Neural progenitor cell (in vitro differentiated cells): ENCODE measurements at regions not wholly inside any gene's neighbourhood (a gene's known extent, or its start where the extent isn't known, plus 50 kb on each side); places are given as distances from the start of the nearest gene placed in this dataset.
A peak's percentile ranks its signal among the peaks of the same experiment; 100 is the strongest.

Source experiments
- DNase-seq: peaks from one replicate; pipeline ENCODE4 v3.0.0-alpha.2; 2016; ENCODE audit warnings: low spot score
- H2AFZ ChIP-seq: fragments of 200-600 bp; sonication (generic); replicated peaks from 2 replicates; pipeline ENCODE4 v1.6.1; 2016; ENCODE audit warnings: antibody characterized with exemption
- H3F3A ChIP-seq: fragments of 200-600 bp; sonication (generic); 2 replicates; pipeline ENCODE4 v1.6.1; 2016; ENCODE audit warnings: antibody characterized with exemption, low read depth
- H3K27ac ChIP-seq: fragments of 200-600 bp; sonication (generic); 2 replicates; pipeline ENCODE4 v1.5.1; 2016; ENCODE audit warnings: mild to moderate bottlenecking
- H3K27me3 ChIP-seq: fragments of 200-600 bp; sonication (generic); 2 replicates; pipeline ENCODE4 v1.6.1; 2016; ENCODE audit warnings: mild to moderate bottlenecking, moderate library complexity
- H3K36me3 ChIP-seq: fragments of 200-600 bp; sonication (generic); 2 replicates; pipeline ENCODE4 v1.5.1; 2016
- H3K4me1 ChIP-seq: fragments of 200-600 bp; sonication (generic); 2 replicates; pipeline ENCODE4 v1.6.1; 2016; ENCODE audit warnings: mixed run types
- H3K4me2 ChIP-seq: fragments of 200-600 bp; sonication (generic); 2 replicates; pipeline ENCODE4 v1.6.1; 2016
- H3K4me3 ChIP-seq: fragments of 200-600 bp; sonication (generic); 2 replicates; pipeline ENCODE4 v1.5.1; 2016
- H3K79me2 ChIP-seq: fragments of 200-600 bp; sonication (generic); 2 replicates; pipeline ENCODE4 v1.6.1; 2016; ENCODE audit warnings: low read depth
- H3K9ac ChIP-seq: fragments of 200-600 bp; sonication (generic); 2 replicates; pipeline ENCODE4 v1.6.1; 2016
- H3K9me3 ChIP-seq: fragments of 200-600 bp; sonication (generic); 2 replicates; pipeline ENCODE4 v1.5.1; 2016; ENCODE audit warnings: low read depth
- H4K20me1 ChIP-seq: fragments of 200-600 bp; sonication (generic); 2 replicates; pipeline ENCODE4 v1.6.1; 2016; ENCODE audit warnings: low read depth
- H3K27ac Mint-ChIP-seq: 3 replicates; pipeline ENCODE4 v1.8.0; 2021; ENCODE audit warnings: mixed read lengths
- H3K27me3 Mint-ChIP-seq: 2 replicates; pipeline ENCODE4 v1.8.0; 2022; ENCODE audit warnings: low read depth, mild to moderate bottlenecking, inconsistent platforms, moderate library complexity, mixed read lengths; ENCODE audit not compliant: insufficient read depth
- H3K36me3 Mint-ChIP-seq: 3 replicates; pipeline ENCODE4 v1.8.0; 2021; ENCODE audit warnings: mixed read lengths
- H3K4me1 Mint-ChIP-seq: 3 replicates; pipeline ENCODE4 v1.8.0; 2021; ENCODE audit warnings: mixed read lengths
- H3K4me3 Mint-ChIP-seq: 3 replicates; pipeline ENCODE4 v1.8.0; 2021; ENCODE audit warnings: mild to moderate bottlenecking, moderate library complexity, mixed read lengths
- H3K9me3 Mint-ChIP-seq: 3 replicates; pipeline ENCODE4 v1.8.0; 2020; ENCODE audit warnings: mixed read lengths
- CTCF ChIP-seq: fragments of 200-600 bp; sonication (generic); IDR thresholded peaks from 2 replicates; pipeline ENCODE4 v1.5.1; 2017; ENCODE audit warnings: antibody characterized with exemption, mild to moderate bottlenecking
- EZH2 ChIP-seq: fragments of 200-600 bp; sonication (generic); IDR thresholded peaks from 2 replicates; pipeline ENCODE4 v1.6.1; 2017; ENCODE audit warnings: antibody characterized with exemption, mild to moderate bottlenecking, moderate library complexity
- EZH2phosphoT487 ChIP-seq: fragments of 200-600 bp; sonication (generic); IDR thresholded peaks from 2 replicates; pipeline ENCODE4 v1.6.1; 2017; ENCODE audit warnings: antibody characterized with exemption

DNA sequence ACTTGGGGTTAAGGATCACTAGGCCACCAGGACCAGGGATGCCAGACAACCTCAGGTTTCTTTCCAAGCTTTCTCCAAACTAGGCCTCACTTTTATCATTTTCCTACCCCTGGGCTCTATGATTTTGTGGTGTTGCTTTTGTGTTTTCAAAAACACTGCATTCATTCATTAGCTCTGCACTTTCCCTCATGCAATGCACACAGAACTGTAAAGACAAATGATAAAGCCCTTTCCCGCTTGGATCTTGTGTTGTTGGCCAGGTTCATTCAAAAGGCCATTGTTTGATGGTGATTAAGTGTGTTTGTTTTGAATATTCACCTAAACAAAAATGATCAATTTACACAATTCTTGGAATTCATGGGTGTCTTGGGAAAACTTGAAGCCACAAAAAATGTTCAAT is 210.7 kb upstream of the TNP1 start:
- Histone ChIP-seq H3K36me3 (no peaks in the 10 kb centered on the region), H3K27ac (no peak overlapping the region), H3K4me1 (peaks cover 8% of the 10 kb centered on the region), H3K27me3 (no peaks in the 10 kb centered on the region), H3K9me3 (no peaks in the 10 kb centered on the region), H3F3A (peaks cover 7% of the 10 kb centered on the region), H3K4me3 (no peak overlapping the region), H2AFZ (no peak overlapping the region), H3K79me2 (no peaks in the 10 kb centered on the region), H3K9ac (no peak overlapping the region), H4K20me1 (no peaks in the 10 kb centered on the region), H3K4me2 (no peak overlapping the region)
- H3K27ac Mint-ChIP-seq = no peak overlapping the region
- no peak for DNase-seq
- no peaks in the 10 kb centered on the region for H3K36me3 Mint-ChIP-seq
- peaks cover 11% of the 10 kb centered on the region for H3K4me1 Mint-ChIP-seq
- no peak for TF ChIP-seq CTCF
- no peak for TF ChIP-seq EZH2phosphoT487
- TF ChIP-seq EZH2 = no peak
- no peak overlapping the region for H3K4me3 Mint-ChIP-seq
- peaks cover 11% of the 10 kb centered on the region for H3K27me3 Mint-ChIP-seq
- peaks cover 7% of the 10 kb centered on the region for H3K9me3 Mint-ChIP-seq

- no peak overlapping the region for H3K4me3 ChIP-seq
- no peaks in the 10 kb centered on the region for H3K36me3 Mint-ChIP-seq
- H2AFZ ChIP-seq = no peak overlapping the region
- H3K9me3 ChIP-seq = no peaks in the 10 kb centered on the region
- H3F3A ChIP-seq = peaks cover 7% of the 10 kb centered on the region
- no peaks in the 10 kb centered on the region for H3K79me2 ChIP-seq
- no peak overlapping the region for H3K9ac ChIP-seq
- no peak overlapping the region for H3K4me3 Mint-ChIP-seq
- H3K27me3 ChIP-seq = no peaks in the 10 kb centered on the region
- peaks cover 14% of the 10 kb centered on the region for H3K27me3 Mint-ChIP-seq
- H3K36me3 ChIP-seq = no peaks in the 10 kb centered on the region
- peaks cover 5% of the 10 kb centered on the region for H3K4me1 Mint-ChIP-seq
- no peaks in the 10 kb centered on the region for H4K20me1 ChIP-seq
- no peak overlapping the region for H3K4me2 ChIP-seq
- H3K27ac Mint-ChIP-seq = peak overlapping the region; percentile 22
- no peak for DNase-seq
- TF ChIP-seq EZH2phosphoT487 = no peak
- TF ChIP-seq CTCF = no peak
- no peak for TF ChIP-seq EZH2
- H3K4me1 ChIP-seq = peaks cover 4% of the 10 kb centered on the region
- peaks cover 7% of the 10 kb centered on the region for H3K9me3 Mint-ChIP-seq
- H3K27ac ChIP-seq = no peak overlapping the region
Measured at GRCh38 chr2:217070043-217070430, 210.2 kb upstream of the TNP1 start.

DNA sequence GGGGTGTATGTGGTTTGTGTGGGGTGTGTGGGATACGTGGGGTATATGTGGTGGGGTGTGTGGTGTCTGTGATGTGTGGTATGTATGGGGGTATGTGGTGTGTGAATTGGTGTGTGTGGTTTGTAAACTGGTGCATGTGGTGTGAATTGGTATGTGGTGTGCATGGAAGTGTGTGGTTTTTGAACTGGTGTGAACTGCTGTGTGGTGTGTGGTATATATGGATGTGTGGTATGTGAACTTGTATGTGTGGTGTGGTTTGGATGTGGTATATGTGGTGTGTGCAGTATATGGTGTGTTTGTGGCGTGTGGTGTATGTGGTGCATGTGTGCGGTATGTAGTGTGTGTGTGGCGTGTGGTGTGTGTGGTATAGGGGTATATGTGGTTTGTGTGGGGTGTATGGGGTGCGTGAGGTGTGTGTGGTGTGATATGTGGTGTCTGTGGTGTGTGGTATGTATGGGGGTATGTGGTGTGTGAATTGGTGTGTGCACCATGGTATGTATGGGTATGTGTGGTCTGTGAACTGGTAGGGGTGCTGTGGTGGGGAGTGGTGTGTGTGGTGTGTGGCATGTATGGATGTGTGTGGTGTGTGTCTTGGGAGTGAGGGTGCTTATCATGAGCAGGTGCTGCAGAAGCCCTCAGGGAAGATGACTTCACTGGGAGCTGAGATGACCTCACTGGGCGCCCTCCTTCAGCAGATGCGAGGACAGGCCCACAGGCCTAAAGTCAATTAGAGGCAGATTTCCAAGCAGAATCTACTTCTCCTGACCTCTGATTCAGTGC is 209.6 kb upstream of the TNP1 start:
- no peak for TF ChIP-seq EZH2phosphoT487
- no peak for TF ChIP-seq CTCF
- TF ChIP-seq EZH2 = no peak
- Mint-ChIP-seq H3K4me1 (peaks cover 7% of the 10 kb centered on the region), H3K36me3 (no peaks in the 10 kb centered on the region), H3K27me3 (peaks cover 14% of the 10 kb centered on the region), H3K4me3 (no peak overlapping the region), H3K9me3 (peaks cover 7% of the 10 kb centered on the region), H3K27ac (no peak overlapping the region)
- no peak overlapping the region for H3K27ac ChIP-seq
- peaks cover 7% of the 10 kb centered on the region for H3F3A ChIP-seq
- no peaks in the 10 kb centered on the region for H3K79me2 ChIP-seq
- H3K27me3 ChIP-seq = no peaks in the 10 kb centered on the region
- H3K4me3 ChIP-seq = no peak overlapping the region
- peaks cover 10% of the 10 kb centered on the region for H3K4me1 ChIP-seq
- no peak overlapping the region for H3K4me2 ChIP-seq
- no peak overlapping the region for H3K9ac ChIP-seq
- H4K20me1 ChIP-seq = no peaks in the 10 kb centered on the region
- H2AFZ ChIP-seq = no peak overlapping the region
- no peak for DNase-seq
- H3K36me3 ChIP-seq = no peaks in the 10 kb centered on the region
- H3K9me3 ChIP-seq = no peaks in the 10 kb centered on the region
